OCI-LY1 (cell line): ENCODE measurements at regions not wholly inside any gene's neighbourhood (a gene's known extent, or its start where the extent isn't known, plus 50 kb on each side); places are given as distances from the start of the nearest gene placed in this dataset.

Experiments used
- H2AFZ ChIP-seq: fragments of 200-600 bp; sonication (generic), shearing (Covaris generic); 2 replicates; pipeline ENCODE4 v1.6.0; 2014; ENCODE audit warnings: antibody characterized with exemption, mild to moderate bottlenecking, low read length
- H3F3A ChIP-seq: fragments of 200-600 bp; sonication (generic), shearing (Covaris generic); 2 replicates; pipeline ENCODE4 v1.6.0; 2014; ENCODE audit warnings: mild to moderate bottlenecking, antibody characterized with exemption, low read length, moderate library complexity; ENCODE audit not compliant: insufficient read depth
- H3K27ac ChIP-seq: fragments of 200-600 bp; sonication (generic); 2 replicates; pipeline ENCODE4 v1.5.1; 2014; ENCODE audit warnings: low read length, mixed run types, mild to moderate bottlenecking, low read depth; ENCODE audit not compliant: poor library complexity, severe bottlenecking
- H3K27me3 ChIP-seq: fragments of 200-600 bp; sonication (generic); 2 replicates; pipeline ENCODE4 v1.6.0; 2014; ENCODE audit warnings: antibody characterized with exemption, mild to moderate bottlenecking, low read length, moderate library complexity; ENCODE audit not compliant: insufficient read depth
- H3K36me3 ChIP-seq: fragments of 200-600 bp; sonication (generic); 2 replicates; pipeline ENCODE4 v1.6.1; 2014; ENCODE audit warnings: mild to moderate bottlenecking, antibody characterized with exemption, low read length, moderate library complexity, mixed read lengths; ENCODE audit not compliant: insufficient read depth
- H3K4me1 ChIP-seq: fragments of 200-600 bp; sonication (generic); 2 replicates; pipeline ENCODE4 v1.5.1; 2014; ENCODE audit warnings: mild to moderate bottlenecking, low read length, moderate library complexity; ENCODE audit not compliant: insufficient read depth, severe bottlenecking
- H3K4me2 ChIP-seq: fragments of 200-600 bp; sonication (generic), shearing (Covaris generic); 2 replicates; pipeline ENCODE4 v1.6.1; 2014; ENCODE audit warnings: low read length
- H3K4me3 ChIP-seq: fragments of 200-600 bp; sonication (generic); 2 replicates; pipeline ENCODE4 v1.5.1; 2014; ENCODE audit warnings: low read length, low read depth, mild to moderate bottlenecking, mixed read lengths; ENCODE audit not compliant: poor library complexity, severe bottlenecking
- H3K79me2 ChIP-seq: fragments of 200-600 bp; shearing (Covaris generic); 2 replicates; pipeline ENCODE4 v1.6.1; 2016; ENCODE audit warnings: mixed run types, low read length, mixed read lengths; ENCODE audit not compliant: insufficient read depth
- H3K9ac ChIP-seq: fragments of 200-600 bp; sonication (generic), shearing (Covaris generic); 2 replicates; pipeline ENCODE4 v1.6.1; 2014; ENCODE audit warnings: mild to moderate bottlenecking, low read length, mixed read lengths
- H3K9me2 ChIP-seq: fragments of 200-600 bp; sonication (generic), shearing (Covaris generic); 2 replicates; pipeline ENCODE4 v1.6.1; 2014; ENCODE audit warnings: low read depth, mild to moderate bottlenecking, low read length, mixed read lengths
- H3K9me3 ChIP-seq: fragments of 200-600 bp; shearing (Covaris generic); 2 replicates; pipeline ENCODE4 v1.6.1; 2014; ENCODE audit warnings: low read length, mixed read lengths
- H4K20me1 ChIP-seq: fragments of 200-600 bp; sonication (generic), shearing (Covaris generic); 2 replicates; pipeline ENCODE4 v1.6.0; 2016; ENCODE audit warnings: mild to moderate bottlenecking, low read length; ENCODE audit not compliant: insufficient read depth
- CTCF ChIP-seq: fragments of 200-600 bp; sonication (generic), shearing (Covaris generic); IDR thresholded peaks from 2 replicates; pipeline ENCODE4 v1.5.1; 2017; ENCODE audit warnings: mild to moderate bottlenecking, antibody characterized with exemption, low read length, moderate library complexity, mixed read lengths
- EZH2 ChIP-seq: fragments of 200-600 bp; sonication (generic), shearing (Covaris generic); IDR thresholded peaks from 2 replicates; pipeline ENCODE4 v1.8.0; 2017; ENCODE audit warnings: borderline replicate concordance, mixed run types, mild to moderate bottlenecking, antibody characterized with exemption, low read length, moderate library complexity, mixed read lengths

- Histone ChIP-seq H3K79me2 (no peaks in the 10 kb centered on the region), H4K20me1 (no peaks in the 10 kb centered on the region), H3F3A (no peaks in the 10 kb centered on the region), H3K4me3 (no peak overlapping the region), H3K27ac (no peak overlapping the region), H3K9me3 (no peaks in the 10 kb centered on the region), H3K36me3 (no peaks in the 10 kb centered on the region), H3K4me1 (no peaks in the 10 kb centered on the region), H3K4me2 (no peak overlapping the region), H3K9me2 (no peaks in the 10 kb centered on the region), H2AFZ (no peak overlapping the region), H3K27me3 (no peaks in the 10 kb centered on the region), H3K9ac (no peak overlapping the region)
- no peak for TF ChIP-seq CTCF
- no peak for TF ChIP-seq EZH2
Measured at GRCh38 chr16:86313631-86314030, 196.7 kb upstream of the FOXF1 start.

GRCh38 chr16:86314402-86315025 lies 195.8 kb upstream of the FOXF1 start:
- Histone ChIP-seq H3K4me1 (no peaks in the 10 kb centered on the region), H3F3A (no peaks in the 10 kb centered on the region), H3K27me3 (no peaks in the 10 kb centered on the region), H3K27ac (no peak overlapping the region), H3K9me2 (no peaks in the 10 kb centered on the region), H3K9ac (no peak overlapping the region), H3K36me3 (no peaks in the 10 kb centered on the region), H3K79me2 (no peaks in the 10 kb centered on the region), H3K9me3 (no peaks in the 10 kb centered on the region), H3K4me2 (no peak overlapping the region), H4K20me1 (no peaks in the 10 kb centered on the region), H2AFZ (no peak overlapping the region), H3K4me3 (no peak overlapping the region)
- TF ChIP-seq EZH2: no peak
- TF ChIP-seq CTCF: no peak

- no peaks in the 10 kb centered on the region for H3K4me1 ChIP-seq
- H3F3A ChIP-seq: no peaks in the 10 kb centered on the region
- no peak overlapping the region for H2AFZ ChIP-seq
- H3K9me3 ChIP-seq: no peaks in the 10 kb centered on the region
- H3K4me2 ChIP-seq: no peak overlapping the region
- H3K27me3 ChIP-seq: no peaks in the 10 kb centered on the region
- no peaks in the 10 kb centered on the region for H3K79me2 ChIP-seq
- no peaks in the 10 kb centered on the region for H3K9me2 ChIP-seq
- no peak overlapping the region for H3K27ac ChIP-seq
- H4K20me1 ChIP-seq: no peaks in the 10 kb centered on the region
- TF ChIP-seq EZH2 (no peak), CTCF (no peak)
- no peak overlapping the region for H3K9ac ChIP-seq
- no peaks in the 10 kb centered on the region for H3K36me3 ChIP-seq
- H3K4me3 ChIP-seq: no peak overlapping the region
Measured at GRCh38 chr16:86316967-86317812, 193.1 kb upstream of the FOXF1 start.
